CD4-positive, alpha-beta T cell (primary cell): ENCODE measurements at regions not wholly inside any gene's neighbourhood (a gene's known extent, or its start where the extent isn't known, plus 50 kb on each side); places are given as distances from the start of the nearest gene placed in this dataset.

ENCODE experiments used
- ATAC-seq: fragments of 200-7000 bp; cut with Tn5 transposase; one replicate; pipeline ENCODE4 v1.10.0; 2022; ENCODE audit warnings: mild to moderate bottlenecking; ENCODE audit not compliant: poor library complexity
- CTCF ChIA-PET: fragments of 350-600 bp; sonication (Branson Sonifier 250); formaldehyde crosslinking; loops from one replicate; lab custom pipeline; 2021; ENCODE audit warnings: antibody characterized with exemption, inconsistent platforms; lab: Charles Lee
- POLR2A ChIA-PET: fragments of 350-600 bp; sonication (Branson Sonifier 250); formaldehyde crosslinking; loops from one replicate; lab custom pipeline; 2021; ENCODE audit warnings: antibody characterized with exemption, inconsistent platforms; lab: Charles Lee
- DNase-seq, 14 experiments: peaks; one replicate each; pipeline ENCODE4 v3.0.0-alpha.2; 2013 to 2020; ENCODE audit warnings: mixed read lengths in 2 of 14
- H3K27ac ChIP-seq, 2 donors: one replicate each; pipeline versions ENCODE4 v1.5.1 to v1.7.0; 2013; ENCODE audit warnings: low read length in 2 of 2, low read depth in 1 of 2, mild to moderate bottlenecking in 1 of 2
- H3K27me3 ChIP-seq, 2 experiments: 1 replicate in 1 of 2; 2 replicates in 1 of 2; pipeline versions ENCODE4 v1.6.1 to v1.7.0; 2013; ENCODE audit warnings: low read length in 2 of 2, control low read depth in 1 of 2, mild to moderate bottlenecking in 1 of 2, moderate library complexity in 1 of 2; ENCODE audit not compliant: insufficient read depth in 2 of 2, control insufficient read depth in 1 of 2
- H3K36me3 ChIP-seq: one replicate; pipeline ENCODE4 v1.6.1; 2013; ENCODE audit warnings: low read length, control low read depth; ENCODE audit not compliant: insufficient read depth
- H3K4me1 ChIP-seq: one replicate; pipeline ENCODE4 v1.6.1; 2013; ENCODE audit warnings: low read length, control low read depth; ENCODE audit not compliant: insufficient read depth
- H3K4me3 ChIP-seq: one replicate; pipeline ENCODE4 v1.5.1; 2013; ENCODE audit warnings: mild to moderate bottlenecking, low read length, moderate library complexity
- H3K9me3 ChIP-seq, 2 experiments: 1 replicate in 1 of 2; 2 replicates in 1 of 2; pipeline versions ENCODE4 v1.6.1 to v1.7.0; 2013; ENCODE audit warnings: low read length in 2 of 2, mild to moderate bottlenecking in 2 of 2, control low read depth in 1 of 2, moderate library complexity in 1 of 2; ENCODE audit not compliant: control insufficient read depth in 1 of 2, insufficient read depth in 1 of 2
- H3K27ac Mint-ChIP-seq: one replicate; pipeline ENCODE4 v1.8.0; 2020; ENCODE audit warnings: mixed read lengths
- H3K27me3 Mint-ChIP-seq: one replicate; pipeline ENCODE4 v1.8.0; 2021; ENCODE audit warnings: mixed read lengths
- H3K36me3 Mint-ChIP-seq: one replicate; pipeline ENCODE4 v1.8.0; 2021; ENCODE audit warnings: low read depth, mixed read lengths
- H3K4me1 Mint-ChIP-seq: one replicate; pipeline ENCODE4 v1.8.0; 2021; ENCODE audit warnings: low read depth, mixed read lengths
- H3K4me3 Mint-ChIP-seq: one replicate; pipeline ENCODE4 v1.8.0; 2020; ENCODE audit warnings: mild to moderate bottlenecking, mixed read lengths
- H3K9me3 Mint-ChIP-seq: one replicate; pipeline ENCODE4 v1.8.0; 2020; ENCODE audit warnings: mixed read lengths
- CTCF ChIP-seq: fragments of 200-600 bp; IDR thresholded peaks from one replicate; pipeline ENCODE4 v1.8.0; 2022; ENCODE audit warnings: antibody characterized with exemption, mild to moderate bottlenecking
- intact Hi-C, 2 experiments: fragments of 100-400 bp; cut with DNase I in 1 of 2; cut with micrococcal nuclease in 1 of 2; formaldehyde crosslinking; loops; one replicate each; pipeline versions ENCODE4 v1.15.1 to v1.9.0; 2023 to 2025; cut with DNase I, micrococcal nuclease

DNA sequence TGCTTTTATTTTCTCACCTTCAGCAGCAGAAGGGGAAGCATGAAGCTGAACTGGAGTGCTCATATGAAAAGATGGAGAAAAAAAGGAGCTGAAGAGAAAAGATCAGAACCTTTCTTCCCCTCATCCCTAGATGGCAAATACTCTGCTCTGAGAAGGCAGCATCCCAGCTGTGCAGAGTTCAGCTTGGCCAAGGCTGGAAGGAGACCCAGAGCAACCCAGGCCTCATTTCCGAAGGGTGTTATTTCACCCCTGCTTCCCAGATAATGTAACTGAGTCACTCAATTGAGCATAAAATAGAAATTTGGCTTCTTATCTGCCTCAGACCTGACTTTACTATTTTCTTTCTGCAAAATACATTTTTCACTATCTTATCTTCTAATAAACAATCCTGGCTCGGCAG lies 489.9 kb upstream of the BRINP1 start:
- H3K36me3 Mint-ChIP-seq = no peaks in the 10 kb centered on the region
- intact Hi-C loops = no loop called here
- DNase-seq = no peak
- no peak overlapping the region for H3K27ac Mint-ChIP-seq
- H3K27ac ChIP-seq = no peak overlapping the region
- H3K4me3 Mint-ChIP-seq = no peak overlapping the region
- H3K27me3 Mint-ChIP-seq = peaks cover 8% of the 10 kb centered on the region
- ChIA-PET CTCF (no interaction called here), POLR2A (no interaction called here)
- no peaks in the 10 kb centered on the region for H3K4me1 ChIP-seq
- no peaks in the 10 kb centered on the region for H3K36me3 ChIP-seq
- no peaks in the 10 kb centered on the region for H3K9me3 Mint-ChIP-seq
- no peak for ATAC-seq
- no peaks in the 10 kb centered on the region for H3K4me1 Mint-ChIP-seq
- H3K27me3 ChIP-seq = peaks cover 0 to 3% of the 10 kb centered on the region in 2 experiments
- TF ChIP-seq CTCF = no peak
- H3K9me3 ChIP-seq = no peaks in the 10 kb centered on the region
- H3K4me3 ChIP-seq = no peak overlapping the region

DNA sequence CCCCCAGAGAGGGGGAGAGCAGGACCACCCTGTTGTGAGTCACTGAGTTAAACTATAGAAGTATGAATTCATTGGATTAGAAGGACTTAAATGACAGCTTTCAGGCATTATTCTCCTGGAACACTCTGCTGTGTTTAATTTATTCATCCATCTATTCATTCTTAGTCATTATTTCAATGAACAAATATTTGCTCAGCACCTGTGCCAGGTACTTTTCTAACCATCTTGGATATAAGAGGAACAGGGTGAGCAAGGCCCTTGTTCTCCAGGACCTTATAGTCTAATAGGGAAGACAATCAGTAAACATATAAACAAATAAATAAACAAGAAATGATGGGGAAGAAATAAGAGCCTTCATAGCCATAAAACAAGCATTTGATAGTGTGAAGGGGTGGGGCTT lies 483.9 kb upstream of the BRINP1 start:
- no peaks in the 10 kb centered on the region for H3K27me3 ChIP-seq
- H3K4me1 Mint-ChIP-seq = no peaks in the 10 kb centered on the region
- POLR2A ChIA-PET = no interaction called here
- TF ChIP-seq CTCF = no peak
- H3K27me3 Mint-ChIP-seq = peaks cover 10% of the 10 kb centered on the region
- intact Hi-C loops = no loop called here
- no peak overlapping the region for H3K27ac ChIP-seq
- DNase-seq (no peak), ATAC-seq (no peak)
- H3K9me3 ChIP-seq = peaks cover 0 to 6% of the 10 kb centered on the region in 2 experiments
- no peak overlapping the region for H3K27ac Mint-ChIP-seq
- H3K4me3 Mint-ChIP-seq = no peak overlapping the region
- no peaks in the 10 kb centered on the region for H3K36me3 ChIP-seq
- no peaks in the 10 kb centered on the region for H3K36me3 Mint-ChIP-seq
- peaks cover 3% of the 10 kb centered on the region for H3K9me3 Mint-ChIP-seq
- no peak overlapping the region for H3K4me3 ChIP-seq
- CTCF ChIA-PET = no interaction called here
- no peaks in the 10 kb centered on the region for H3K4me1 ChIP-seq

GRCh38 chr9:119852390-119852789 lies 483.2 kb upstream of the BRINP1 start:
- no peaks in the 10 kb centered on the region for H3K27me3 ChIP-seq
- H3K9me3 ChIP-seq = peaks cover 0 to 6% of the 10 kb centered on the region in 2 experiments
- peaks cover 7% of the 10 kb centered on the region for H3K27me3 Mint-ChIP-seq
- no peaks in the 10 kb centered on the region for H3K4me1 Mint-ChIP-seq
- no peaks in the 10 kb centered on the region for H3K4me1 ChIP-seq
- H3K9me3 Mint-ChIP-seq = peaks cover 7% of the 10 kb centered on the region
- ATAC-seq (no peak), DNase-seq (no peak)
- POLR2A ChIA-PET = no interaction called here
- TF ChIP-seq CTCF = no peak
- H3K27ac ChIP-seq = no peak overlapping the region
- H3K4me3 ChIP-seq = no peak overlapping the region
- no peaks in the 10 kb centered on the region for H3K36me3 Mint-ChIP-seq
- no peak overlapping the region for H3K27ac Mint-ChIP-seq
- H3K36me3 ChIP-seq = no peaks in the 10 kb centered on the region
- CTCF ChIA-PET = no interaction called here
- H3K4me3 Mint-ChIP-seq = no peak overlapping the region
- intact Hi-C loops = no loop called here
